ENCODE measurements at regions not wholly inside any gene's neighbourhood (a gene's known extent, or its start where the extent isn't known, plus 50 kb on each side); places are given as distances from the start of the nearest gene placed in this dataset.
"Not testable (repeated sequence)": the region's sequence is repeated elsewhere in the genome, so short reads cannot be mapped to it uniquely, and the experiment has no call there.

DNA sequence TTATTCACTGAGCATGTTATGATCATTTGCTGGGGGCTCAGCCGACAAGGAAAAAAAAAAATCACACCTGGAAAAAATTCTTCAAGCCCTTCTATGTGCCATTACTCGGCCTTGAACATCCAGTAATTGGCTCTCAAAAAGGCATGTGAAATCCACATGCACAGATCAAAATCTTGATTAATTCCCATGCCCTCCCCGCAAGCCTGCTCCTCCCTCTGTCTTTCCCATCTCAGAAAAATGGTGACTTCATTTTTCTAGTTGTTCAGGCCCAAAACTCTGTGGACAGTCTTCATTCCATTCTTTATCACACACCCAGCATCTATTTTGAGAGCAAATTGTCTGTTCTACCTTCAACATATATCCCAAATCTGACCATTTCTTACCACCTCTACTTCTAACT is 91.2 kb upstream of the FRMD4A start:
- DNase-seq (no peak), ATAC-seq (no peak)
- Mint-ChIP-seq H3K27me3 (peaks cover 18% of the 10 kb centered on the region), H3K4me3 (no peak overlapping the region), H3K9me3 (no peaks in the 10 kb centered on the region), H3K27ac (no peak overlapping the region), H3K4me1 (ENCODE audit: low read depth) (no peaks in the 10 kb centered on the region), H3K36me3 (ENCODE audit: low read depth) (no peaks in the 10 kb centered on the region)
- TF ChIP-seq, protein P1, sequence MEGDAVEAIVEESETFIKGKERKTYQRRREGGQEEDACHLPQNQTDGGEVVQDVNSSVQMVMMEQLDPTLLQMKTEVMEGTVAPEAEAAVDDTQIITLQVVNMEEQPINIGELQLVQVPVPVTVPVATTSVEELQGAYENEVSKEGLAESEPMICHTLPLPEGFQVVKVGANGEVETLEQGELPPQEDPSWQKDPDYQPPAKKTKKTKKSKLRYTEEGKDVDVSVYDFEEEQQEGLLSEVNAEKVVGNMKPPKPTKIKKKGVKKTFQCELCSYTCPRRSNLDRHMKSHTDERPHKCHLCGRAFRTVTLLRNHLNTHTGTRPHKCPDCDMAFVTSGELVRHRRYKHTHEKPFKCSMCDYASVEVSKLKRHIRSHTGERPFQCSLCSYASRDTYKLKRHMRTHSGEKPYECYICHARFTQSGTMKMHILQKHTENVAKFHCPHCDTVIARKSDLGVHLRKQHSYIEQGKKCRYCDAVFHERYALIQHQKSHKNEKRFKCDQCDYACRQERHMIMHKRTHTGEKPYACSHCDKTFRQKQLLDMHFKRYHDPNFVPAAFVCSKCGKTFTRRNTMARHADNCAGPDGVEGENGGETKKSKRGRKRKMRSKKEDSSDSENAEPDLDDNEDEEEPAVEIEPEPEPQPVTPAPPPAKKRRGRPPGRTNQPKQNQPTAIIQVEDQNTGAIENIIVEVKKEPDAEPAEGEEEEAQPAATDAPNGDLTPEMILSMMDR (IDR thresholded peaks at IDR 0.05), result no peak
- ChIA-PET CTCF (no interaction called here), POLR2A (no interaction called here)
- intact Hi-C loops (cut with micrococcal nuclease), result no loop called here

DNA sequence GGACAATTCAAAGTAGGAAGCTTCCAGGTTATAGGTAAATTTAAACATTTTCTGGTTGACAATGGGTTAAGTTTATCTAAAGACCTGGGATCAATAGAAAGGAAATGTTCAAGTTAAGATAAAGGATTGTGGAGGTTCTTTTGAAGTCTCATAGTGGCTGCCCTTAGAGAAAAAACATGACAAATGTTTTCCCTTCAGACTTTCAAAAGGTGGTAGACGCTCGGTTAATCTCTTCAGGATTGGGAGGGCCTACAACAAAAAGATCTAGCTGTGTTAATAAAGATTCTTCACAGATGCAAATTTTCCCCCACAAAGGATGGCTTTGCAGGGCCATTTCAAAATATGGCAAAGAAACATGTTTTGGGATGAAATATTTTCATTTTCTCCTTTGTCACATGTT is 86.6 kb upstream of the FRMD4A start:
- peaks cover 27% of the 10 kb centered on the region for H3K27me3 Mint-ChIP-seq
- DNase-seq; POLR2A ChIA-PET; H3K27ac Mint-ChIP-seq; H3K4me3 Mint-ChIP-seq; intact Hi-C loops (cut with micrococcal nuclease); ATAC-seq; H3K9me3 Mint-ChIP-seq; H3K4me1 Mint-ChIP-seq (ENCODE audit: low read depth); H3K36me3 Mint-ChIP-seq (ENCODE audit: low read depth): not testable (repeated sequence)
- CTCF ChIA-PET, result interaction anchor here (1.7 kb wide), 1 partner anchor 14 kb away, joined by 3 read pairs; no protein-coding TSS in a partner anchor

DNA sequence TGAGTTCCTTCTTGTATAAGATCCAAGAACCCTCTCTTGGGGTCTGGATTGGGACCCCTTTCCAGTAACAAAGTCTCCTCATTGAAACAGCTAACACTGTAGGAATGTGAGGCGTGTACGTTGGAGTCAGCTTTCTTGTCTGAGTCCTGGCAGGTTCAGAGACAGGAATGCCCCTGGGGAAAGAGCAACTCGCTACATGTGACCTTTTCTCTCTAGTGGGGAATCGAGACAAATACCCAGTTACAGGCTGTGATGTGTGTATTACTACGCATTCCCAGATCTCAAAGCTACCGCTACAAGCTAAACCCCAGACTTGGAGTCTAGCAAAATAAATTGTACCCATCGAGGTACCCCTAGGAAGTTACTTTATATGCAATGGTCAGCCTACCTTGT is 85.6 kb upstream of the FRMD4A start:
- Mint-ChIP-seq H3K4me3 (no peak overlapping the region), H3K9me3 (no peaks in the 10 kb centered on the region), H3K27ac (no peak overlapping the region), H3K36me3 (ENCODE audit: low read depth) (no peaks in the 10 kb centered on the region), H3K27me3 (peaks cover 28% of the 10 kb centered on the region), H3K4me1 (ENCODE audit: low read depth) (no peaks in the 10 kb centered on the region)
- intact Hi-C loops (cut with micrococcal nuclease), result no loop called here
- ATAC-seq (no peak), DNase-seq (no peak)
- POLR2A ChIA-PET, result no interaction called here
- TF ChIP-seq, protein P1 (IDR thresholded peaks at IDR 0.05), result no peak
- CTCF ChIA-PET, result interaction anchor here (1.7 kb wide), 1 partner anchor 15 kb away, joined by 3 read pairs; no protein-coding TSS in a partner anchor

DNA sequence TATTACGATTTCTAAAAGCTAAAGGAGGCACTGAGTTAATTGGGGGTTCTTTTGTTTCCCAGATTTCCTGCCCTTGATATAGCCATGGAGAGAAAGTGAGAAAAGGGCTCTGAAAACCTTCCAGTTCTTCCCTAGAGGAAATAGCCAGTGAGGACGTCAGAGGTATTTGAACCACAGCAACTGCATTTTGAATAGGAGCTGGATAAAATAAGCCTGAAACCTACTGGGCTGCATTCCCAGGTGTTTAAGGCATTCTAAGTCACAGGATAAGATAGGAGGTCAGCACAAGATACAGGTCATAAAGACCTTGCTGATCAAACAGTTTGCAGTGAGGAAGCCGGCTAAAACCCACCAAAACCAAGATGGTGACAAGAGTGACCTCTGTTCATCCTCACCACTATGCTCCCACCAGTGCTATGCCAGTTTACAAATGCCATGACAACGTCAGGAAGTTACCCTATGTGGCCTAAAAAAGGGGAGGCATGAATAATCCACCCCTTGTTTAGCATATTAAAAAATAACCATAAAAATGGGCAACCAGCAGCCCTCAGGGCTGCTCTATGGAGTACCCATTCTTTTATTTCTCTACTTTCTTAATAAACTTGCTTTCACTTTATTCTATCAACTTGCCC is 85.1 kb upstream of the FRMD4A start:
- no peak overlapping the region for H3K27ac Mint-ChIP-seq
- ATAC-seq, result no peak
- TF ChIP-seq, protein P1 (IDR thresholded peaks at IDR 0.05), result no peak

DNA sequence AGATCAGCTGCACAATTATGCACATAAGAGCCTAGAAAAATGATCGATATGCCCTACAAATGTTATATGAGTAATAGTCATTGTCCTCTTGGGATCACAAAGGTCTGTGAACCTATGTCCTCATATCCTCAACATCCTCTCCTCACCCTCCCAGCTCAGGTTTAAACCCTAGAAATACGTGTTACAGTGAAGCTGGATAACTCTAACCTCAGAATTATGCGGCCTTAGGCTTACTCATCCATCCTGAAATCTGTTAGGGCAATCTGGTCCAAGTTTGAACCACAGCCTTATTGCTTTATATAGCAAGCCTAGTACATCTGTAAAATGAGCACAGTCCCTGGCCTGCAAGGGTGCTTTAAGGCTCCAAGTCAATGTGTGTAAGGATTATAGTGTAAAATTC is 84.2 kb upstream of the FRMD4A start:
- POLR2A ChIA-PET, result no interaction called here
- TF ChIP-seq, protein P1 (IDR thresholded peaks at IDR 0.05), result no peak
- CTCF ChIA-PET, result no interaction called here
- Mint-ChIP-seq H3K9me3 (peaks cover 6% of the 10 kb centered on the region), H3K4me3 (no peak overlapping the region), H3K4me1 (ENCODE audit: low read depth) (peaks cover 10% of the 10 kb centered on the region), H3K27me3 (peaks cover 28% of the 10 kb centered on the region), H3K27ac (no peak overlapping the region), H3K36me3 (ENCODE audit: low read depth) (peaks cover 3% of the 10 kb centered on the region)
- no peak for DNase-seq
- ATAC-seq, result no peak
- intact Hi-C loops (cut with micrococcal nuclease), result no loop called here

More for the DNA sequence above, 85.1 kb upstream of the FRMD4A start:
- H3K27me3 Mint-ChIP-seq, result peaks cover 29% of the 10 kb centered on the region
- H3K4me1 Mint-ChIP-seq (ENCODE audit: low read depth), result peaks cover 2% of the 10 kb centered on the region
- intact Hi-C loops (cut with micrococcal nuclease), result no loop called here
- peaks cover 1% of the 10 kb centered on the region for H3K36me3 Mint-ChIP-seq (ENCODE audit: low read depth)
- ChIA-PET CTCF (interaction anchor here (1.7 kb wide), 1 partner anchor 15 kb away, joined by 3 read pairs; no protein-coding TSS in a partner anchor), POLR2A (no interaction called here)
- no peak overlapping the region for H3K4me3 Mint-ChIP-seq
- no peak for DNase-seq
- peaks cover 2% of the 10 kb centered on the region for H3K9me3 Mint-ChIP-seq

Data from activated CD8-positive, alpha-beta T cell treated with anti-CD3 and anti-CD28 coated beads for 36 hours (primary cell).